NCI-H2227 (cell line): ENCODE measurements at regions not wholly inside any gene's neighbourhood (a gene's known extent, or its start where the extent isn't known, plus 50 kb on each side); places are given as distances from the start of the nearest gene placed in this dataset.
A peak's percentile ranks its signal among the peaks of the same experiment; 100 is the strongest.

ENCODE experiments used
- DNase-seq: peaks from one replicate; lab custom pipeline; 2025; ENCODE audit not compliant: unreplicated experiment; lab: John Stamatoyannopoulos, UW

- DNase-seq, result peak; percentile 89
These were observed 169.9 kb upstream of the MAF start for GRCh38 chr16:79770244-79771064.

GRCh38 chr16:79769928-79770243, 169.3 kb upstream of the MAF start:
- DNase-seq, result no peak

DNA sequence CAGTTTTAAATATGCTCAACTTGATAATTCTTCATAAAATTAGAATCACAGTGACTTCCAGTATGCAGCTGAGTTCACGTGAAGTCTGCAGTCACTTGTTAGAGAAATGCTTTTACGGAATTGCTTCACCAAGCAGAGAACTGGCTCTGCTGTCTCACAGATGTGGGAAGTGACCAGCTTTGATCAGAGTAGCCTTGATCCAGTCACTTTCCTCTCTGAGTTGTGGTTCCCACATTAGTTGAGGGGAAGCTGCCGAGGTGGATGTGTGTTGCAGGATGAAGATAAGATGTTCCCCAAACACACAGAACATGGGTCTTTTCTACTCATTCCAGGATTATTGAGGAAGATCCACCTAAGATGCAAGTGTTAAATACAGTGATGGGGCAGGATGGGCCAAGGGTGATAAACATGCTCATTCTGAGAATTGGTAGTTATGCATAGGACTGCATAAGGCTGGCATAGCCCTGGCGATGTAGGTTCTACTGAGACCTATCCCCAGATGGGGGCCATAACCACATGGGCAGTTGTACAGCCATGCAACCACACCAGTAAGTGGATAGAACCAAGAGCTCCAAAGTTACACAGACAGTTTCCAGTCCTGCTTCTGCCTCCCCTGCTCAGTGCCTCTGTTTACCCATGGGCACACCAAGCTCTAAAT, 168.9 kb upstream of the MAF start:
- no peak for DNase-seq

DNA sequence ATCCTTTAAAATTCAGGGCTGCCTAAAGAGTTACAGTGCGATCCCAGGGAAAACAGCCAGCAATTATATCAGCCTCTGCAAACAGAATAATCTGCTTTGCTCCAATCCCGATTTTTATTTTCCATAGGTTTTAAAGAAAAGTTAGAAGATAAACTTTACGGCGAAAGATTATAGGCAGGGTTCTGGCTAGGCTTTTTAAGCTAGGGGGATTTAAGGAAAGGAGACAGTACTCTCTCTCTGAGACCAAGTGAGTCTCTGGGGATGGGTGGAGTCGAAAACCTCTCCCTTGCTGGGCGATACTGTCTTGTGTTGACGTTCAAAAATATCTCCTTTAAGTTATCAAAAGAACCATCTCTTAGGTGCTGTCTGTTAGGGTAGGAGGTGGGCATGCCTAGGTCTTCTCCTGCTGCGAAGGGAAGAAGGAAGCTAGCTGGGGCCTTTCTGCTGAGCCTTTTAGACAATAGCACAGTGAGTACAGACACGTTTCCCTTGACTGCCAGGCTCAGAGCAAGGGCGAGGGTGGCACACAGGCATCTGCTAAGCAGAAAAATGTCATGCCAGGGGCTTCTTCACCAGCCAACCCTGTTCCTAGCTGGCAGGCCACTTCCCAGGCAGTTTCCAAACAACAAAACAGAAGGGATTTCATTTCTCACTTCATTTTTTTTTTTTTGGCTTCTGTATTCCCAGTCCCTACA, 167.9 kb upstream of the MAF start:
- DNase-seq, result no peak

- DNase-seq, result no peak
These were observed 167.1 kb upstream of the MAF start for GRCh38 chr16:79767421-79768275.

DNA sequence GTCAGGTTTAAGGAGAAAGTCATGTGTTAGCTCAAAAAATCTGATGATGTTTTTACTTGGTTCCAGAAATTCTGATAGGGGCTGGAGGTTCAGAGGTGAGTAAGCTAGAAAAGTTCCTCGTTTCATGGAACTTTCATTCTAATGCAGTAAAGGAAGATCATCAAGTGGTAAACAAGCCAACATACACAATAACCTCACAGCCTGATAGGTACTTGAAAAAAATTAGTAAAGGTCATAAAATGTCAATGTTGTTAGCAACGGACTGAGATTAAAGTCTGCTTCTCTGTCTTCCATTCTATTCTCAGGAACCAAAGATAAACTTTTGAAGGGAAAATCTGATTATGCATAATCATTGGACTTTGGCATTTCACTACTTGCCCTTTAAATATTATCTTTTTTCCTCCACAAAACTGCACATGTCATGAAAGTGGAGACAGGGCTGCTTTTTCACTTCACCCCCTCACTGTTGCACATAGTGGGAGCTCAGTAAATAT, 165.4 kb upstream of the MAF start:
- no peak for DNase-seq

GRCh38 chr16:79765431-79765830, 164.9 kb upstream of the MAF start:
- DNase-seq, result no peak

DNA sequence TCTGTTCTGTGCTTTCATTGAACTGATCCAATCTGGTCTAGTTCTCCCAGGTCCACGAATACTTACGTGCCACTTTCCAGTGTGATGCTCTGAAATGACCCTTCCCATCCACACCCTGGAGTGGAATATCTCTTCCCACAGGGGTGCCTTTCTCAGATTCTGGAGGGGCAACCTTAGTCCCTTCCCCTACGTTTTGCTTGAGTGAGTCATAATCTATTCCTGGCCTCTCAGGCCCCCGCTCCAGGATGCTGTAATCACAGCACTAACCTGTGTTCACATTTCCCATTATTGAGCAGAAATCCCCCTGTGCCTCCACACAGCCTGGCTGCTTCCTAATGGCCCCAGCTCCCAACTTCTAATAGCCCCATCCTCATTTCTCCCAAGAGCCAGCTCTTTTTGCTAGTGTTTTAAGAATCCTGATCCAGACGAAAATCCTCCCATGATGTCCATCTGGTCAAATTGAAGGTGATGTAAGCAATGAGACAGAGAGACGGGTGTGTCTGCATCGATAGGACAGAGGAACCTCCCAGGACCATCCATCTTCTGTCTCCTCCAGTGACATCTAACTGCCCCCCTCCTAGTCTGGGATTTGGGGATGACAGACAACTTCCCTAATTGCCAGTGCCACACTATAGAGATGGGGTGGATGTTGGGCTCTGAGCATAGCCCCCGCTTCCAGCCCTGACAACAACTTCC, 164.0 kb upstream of the MAF start:
- DNase-seq, result no peak

- DNase-seq, result no peak
These were observed 161.7 kb upstream of the MAF start for GRCh38 chr16:79762217-79762616.

- DNase-seq, result no peak
These were observed 158.2 kb upstream of the MAF start for GRCh38 chr16:79758615-79759346.

- no peak for DNase-seq
These were observed 157.4 kb upstream of the MAF start for GRCh38 chr16:79757968-79758367.

GRCh38 chr16:79757163-79757562, 156.6 kb upstream of the MAF start:
- DNase-seq, result no peak

DNA sequence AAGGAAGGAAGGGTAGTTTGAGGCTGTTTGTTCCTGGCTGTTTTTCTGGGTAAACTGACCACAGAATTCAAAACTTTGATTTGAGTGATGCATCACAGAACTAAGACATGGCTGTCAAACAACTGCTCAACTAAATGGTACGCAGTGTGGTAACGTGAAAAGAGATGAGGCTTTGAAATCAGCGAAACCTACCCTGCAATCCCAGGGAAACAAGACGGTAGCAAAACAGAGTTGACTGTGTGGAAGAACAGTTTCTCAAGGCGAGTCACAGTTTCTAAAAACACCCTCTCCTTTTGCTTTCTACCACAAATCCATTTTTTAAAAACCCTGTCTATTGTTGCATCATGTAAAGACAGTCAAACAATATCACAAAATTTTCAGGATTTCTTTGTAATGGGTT, 156.0 kb upstream of the MAF start:
- no peak for DNase-seq

GRCh38 chr16:79754501-79754900, 154.0 kb upstream of the MAF start:
- DNase-seq, result no peak

GRCh38 chr16:79754081-79754480, 153.5 kb upstream of the MAF start:
- no peak for DNase-seq

DNA sequence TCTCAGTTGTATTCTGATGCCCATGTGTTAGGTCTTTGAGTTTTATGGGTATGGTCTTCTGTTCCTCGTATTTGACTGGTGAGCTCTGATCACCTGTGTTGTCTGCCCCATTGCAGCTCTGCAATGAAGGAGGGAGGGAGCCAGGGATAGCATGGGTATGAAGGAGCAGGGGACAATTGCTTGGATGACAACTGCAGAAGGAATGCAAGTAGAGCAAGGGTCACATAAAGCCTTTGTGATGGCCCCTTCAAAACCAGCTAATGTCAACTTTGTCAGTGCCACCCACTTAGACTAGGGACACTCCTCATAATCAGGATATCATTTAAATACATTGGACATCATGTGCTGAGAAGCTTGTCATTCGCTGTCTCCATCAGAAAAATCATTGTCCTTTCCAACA, 152.7 kb upstream of the MAF start:
- DNase-seq, result no peak

GRCh38 chr16:79752396-79752795, 151.9 kb upstream of the MAF start:
- DNase-seq, result no peak

DNA sequence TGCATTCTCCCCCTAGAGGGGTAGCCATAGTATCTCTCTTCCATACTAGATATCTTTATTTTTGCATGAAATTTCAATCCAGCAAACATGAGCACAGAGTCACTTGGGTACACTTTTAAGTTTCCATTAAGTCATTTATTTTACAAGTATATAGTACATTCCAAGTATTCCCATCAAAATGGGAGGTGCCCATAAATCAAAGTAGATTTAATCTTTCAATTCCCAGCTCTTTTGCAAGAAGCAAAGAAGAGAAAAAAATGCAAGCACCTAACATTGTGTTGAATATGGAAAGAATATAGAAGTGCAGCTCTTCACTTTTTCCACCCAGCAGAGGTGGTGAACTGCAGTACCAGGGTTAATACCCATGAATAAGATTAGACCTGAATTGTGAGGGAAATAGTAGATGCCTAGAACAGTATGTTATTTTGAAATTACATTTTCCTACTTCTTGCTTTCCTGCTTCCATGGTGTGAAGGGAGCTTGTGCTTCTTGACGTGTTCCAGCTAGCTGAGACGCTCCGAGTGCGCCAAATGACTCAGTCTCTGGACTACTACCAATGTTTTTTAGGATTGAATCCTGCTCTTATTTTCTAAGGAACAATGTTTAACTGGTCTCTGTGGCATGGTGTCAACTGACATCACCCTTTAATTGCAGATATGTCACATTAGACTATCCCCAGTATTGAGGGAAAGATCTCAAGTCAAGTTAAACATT, 151.1 kb upstream of the MAF start:
- no peak for DNase-seq

- DNase-seq, result no peak
These were observed 149.8 kb upstream of the MAF start for GRCh38 chr16:79750311-79750710.
